Left kidney (tissue), 1 donor: ENCODE measurements at regions not wholly inside any gene's neighbourhood (a gene's known extent, or its start where the extent isn't known, plus 50 kb on each side); places are given as distances from the start of the nearest gene placed in this dataset.

Experiments used
- DNase-seq: peaks from one replicate; pipeline ENCODE4 v3.0.0-alpha.2; 2013

- DNase-seq = no peak
Measured at GRCh38 chr7:24200407-24200966, 83.5 kb upstream of the NPY start.

GRCh38 chr7:24201226-24201625 is 82.8 kb upstream of the NPY start:
- no peak for DNase-seq

GRCh38 chr7:24212073-24212472 is 71.9 kb upstream of the NPY start:
- no peak for DNase-seq

- no peak for DNase-seq
Measured at GRCh38 chr7:24213311-24213710, 70.7 kb upstream of the NPY start.

GRCh38 chr7:24214670-24215069 is 69.3 kb upstream of the NPY start:
- no peak for DNase-seq

- no peak for DNase-seq
Measured at GRCh38 chr7:24216576-24217125, 67.3 kb upstream of the NPY start.

GRCh38 chr7:24221500-24221899 is 62.5 kb upstream of the NPY start:
- DNase-seq = no peak

- peak; percentile 7 for DNase-seq
Measured at GRCh38 chr7:24227068-24227467, 56.9 kb upstream of the NPY start.

GRCh38 chr7:24227603-24228359 is 56.2 kb upstream of the NPY start:
- no peak for DNase-seq

- no peak for DNase-seq
Measured at GRCh38 chr7:24229481-24230226, 54.3 kb upstream of the NPY start.

GRCh38 chr7:24231493-24231892 is 52.5 kb upstream of the NPY start:
- no peak for DNase-seq

- no peak for DNase-seq
Measured at GRCh38 chr7:24233386-24233785, 50.6 kb upstream of the NPY start.
